ENCODE measurements at regions not wholly inside any gene's neighbourhood (a gene's known extent, or its start where the extent isn't known, plus 50 kb on each side); places are given as distances from the start of the nearest gene placed in this dataset.

- no peak for DNase-seq
- intact Hi-C loops (cut with DNase I), result loop anchor here in 1 of 10 donors (10.0 kb wide), 1 partner anchor 1308 kb away; no protein-coding TSS in a partner anchor
- TF ChIP-seq POLR2A (IDR thresholded peaks at IDR 0.05), result no peak
- TF ChIP-seq, protein P1, sequence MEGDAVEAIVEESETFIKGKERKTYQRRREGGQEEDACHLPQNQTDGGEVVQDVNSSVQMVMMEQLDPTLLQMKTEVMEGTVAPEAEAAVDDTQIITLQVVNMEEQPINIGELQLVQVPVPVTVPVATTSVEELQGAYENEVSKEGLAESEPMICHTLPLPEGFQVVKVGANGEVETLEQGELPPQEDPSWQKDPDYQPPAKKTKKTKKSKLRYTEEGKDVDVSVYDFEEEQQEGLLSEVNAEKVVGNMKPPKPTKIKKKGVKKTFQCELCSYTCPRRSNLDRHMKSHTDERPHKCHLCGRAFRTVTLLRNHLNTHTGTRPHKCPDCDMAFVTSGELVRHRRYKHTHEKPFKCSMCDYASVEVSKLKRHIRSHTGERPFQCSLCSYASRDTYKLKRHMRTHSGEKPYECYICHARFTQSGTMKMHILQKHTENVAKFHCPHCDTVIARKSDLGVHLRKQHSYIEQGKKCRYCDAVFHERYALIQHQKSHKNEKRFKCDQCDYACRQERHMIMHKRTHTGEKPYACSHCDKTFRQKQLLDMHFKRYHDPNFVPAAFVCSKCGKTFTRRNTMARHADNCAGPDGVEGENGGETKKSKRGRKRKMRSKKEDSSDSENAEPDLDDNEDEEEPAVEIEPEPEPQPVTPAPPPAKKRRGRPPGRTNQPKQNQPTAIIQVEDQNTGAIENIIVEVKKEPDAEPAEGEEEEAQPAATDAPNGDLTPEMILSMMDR (IDR thresholded peaks at IDR 0.05), result no peak
- WGBS, 4 donors, result 79 to 89% (median 84%) methylated on average over 4 of the region's 4 CpGs
- Histone ChIP-seq H3K9me3 (peaks cover 0 to 2% (median 0%) of the 10 kb centered on the region in 12 donors), H3K27ac (no peak overlapping the region), H3K4me3 (no peak overlapping the region), H3K36me3 (no peaks in the 10 kb centered on the region), H3K4me1 (peaks cover 0 to 15% (median 0%) of the 10 kb centered on the region in 12 donors), H3K27me3 (no peaks in the 10 kb centered on the region)
- ATAC-seq, result no peak
These were observed 128.9 kb upstream of the TPRG1 start for GRCh38 chr3:189042832-189043231.

GRCh38 chr3:189049458-189050236, 122.1 kb upstream of the TPRG1 start:
- WGBS, 4 donors, result 81 to 88% (median 85%) methylated on average over 7 of the region's 7 CpGs
- Histone ChIP-seq H3K36me3 (no peaks in the 10 kb centered on the region), H3K27me3 (no peaks in the 10 kb centered on the region), H3K9me3 (peaks cover 0 to 12% (median 0%) of the 10 kb centered on the region in 12 donors), H3K4me3 (no peak overlapping the region), H3K27ac (peak overlapping the region in 1 of 12 donors; percentile 50), H3K4me1 (no peaks in the 10 kb centered on the region)
- intact Hi-C loops (cut with DNase I), result loop anchor here in 1 of 10 donors (10.0 kb wide), 1 partner anchor 1315 kb away; no protein-coding TSS in a partner anchor
- DNase-seq (peak in 1 of 5 donors; percentile 20), ATAC-seq (no peak)
- no peak for TF ChIP-seq POLR2A (IDR thresholded peaks at IDR 0.05)
- TF ChIP-seq, protein P1 (IDR thresholded peaks at IDR 0.05), result no peak

DNA sequence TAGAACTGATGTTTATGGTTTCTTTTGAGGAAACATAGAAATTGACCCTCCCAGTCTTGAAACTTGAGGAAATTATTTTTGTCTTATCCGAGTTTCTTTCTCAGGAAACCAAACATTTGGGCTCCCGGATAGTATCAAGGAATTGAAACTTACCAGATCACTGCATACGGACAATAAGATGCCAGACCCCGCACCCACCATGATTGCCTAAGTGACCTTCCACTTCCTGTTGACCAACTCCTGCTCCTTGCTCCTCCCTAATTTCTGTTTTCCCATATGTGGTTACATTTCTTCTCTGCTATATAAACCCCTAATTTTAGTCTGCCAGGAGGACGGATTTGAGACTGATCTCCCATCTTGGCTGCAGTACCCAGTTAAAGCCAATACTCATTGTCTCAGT, 118.4 kb upstream of the TPRG1 start:
- WGBS, 4 donors, result 67 to 80% (median 76%) methylated on average over 5 of the region's 5 CpGs
- ATAC-seq, result no peak

More for the DNA sequence above, 118.4 kb upstream of the TPRG1 start:
- H3K9me3 ChIP-seq, result peaks cover 0 to 12% (median 0%) of the 10 kb centered on the region in 12 donors
- intact Hi-C loops (cut with DNase I), result no loop called here
- no peak for DNase-seq
- no peaks in the 10 kb centered on the region for H3K36me3 ChIP-seq
- H3K27ac ChIP-seq, result no peak overlapping the region
- H3K4me3 ChIP-seq, result no peak overlapping the region
- no peaks in the 10 kb centered on the region for H3K4me1 ChIP-seq
- no peaks in the 10 kb centered on the region for H3K27me3 ChIP-seq
- TF ChIP-seq, protein P1 (IDR thresholded peaks at IDR 0.05), result no peak
- TF ChIP-seq POLR2A (IDR thresholded peaks at IDR 0.05), result no peak
